ENCODE measurements at regions not wholly inside any gene's neighbourhood (a gene's known extent, or its start where the extent isn't known, plus 50 kb on each side); places are given as distances from the start of the nearest gene placed in this dataset.

- H3K27ac ChIP-seq (ENCODE audit: low read depth, low read length), result no peak overlapping the region
- H3K4ac ChIP-seq (replicated peaks; ENCODE audit: insufficient read length, low read depth, low read length), result no peak overlapping the region
- no peaks in the 10 kb centered on the region for H3K23me2 ChIP-seq (ENCODE audit: low read depth, low read length)
- H3K18ac ChIP-seq (ENCODE audit: extremely low read depth, low read length), result no peak overlapping the region
- CTCF ChIA-PET (ENCODE audit: partially characterized antibody), result no interaction called here
- no peak overlapping the region for H2BK20ac ChIP-seq (ENCODE audit: low read length)
- H3K27me3 ChIP-seq (replicated peaks in 1 of 4; ENCODE audit: control insufficient read depth in 3 of 4, extremely low read depth in 1 of 4, insufficient read depth in 3 of 4, low read length in 3 of 4), result no peaks in the 10 kb centered on the region
- H3K4me1 ChIP-seq (replicated peaks in 1 of 4; ENCODE audit: control insufficient read depth in 3 of 4, insufficient read depth in 4 of 4, low read length in 3 of 4), result no peaks in the 10 kb centered on the region
- H3K36me3 ChIP-seq (ENCODE audit: control insufficient read depth in 2 of 4, insufficient read depth in 4 of 4, low read length in 3 of 4), result no peaks in the 10 kb centered on the region
- H4K8ac ChIP-seq (ENCODE audit: extremely low read depth, insufficient read depth, low read length), result no peak overlapping the region
- no peak overlapping the region for H2AFZ ChIP-seq (ENCODE audit: low read length)
- H2AK5ac ChIP-seq (ENCODE audit: low read depth, low read length), result no peak overlapping the region
- H3K9ac ChIP-seq (replicated peaks in 1 of 4; ENCODE audit: extremely low read depth in 1 of 4, low read depth in 3 of 4, low read length in 3 of 4), result no peak overlapping the region
- H2BK5ac ChIP-seq (ENCODE audit: low read depth, low read length), result no peak overlapping the region
- no peak overlapping the region for H3K14ac ChIP-seq (ENCODE audit: insufficient read length)
- no peak overlapping the region for H2BK15ac ChIP-seq (ENCODE audit: low read length)
- POLR2A ChIA-PET (ENCODE audit: partially characterized antibody), result no interaction called here
- H4K5ac ChIP-seq (ENCODE audit: insufficient read length, low read depth, low read length), result no peak overlapping the region
- no peaks in the 10 kb centered on the region for H3K79me2 ChIP-seq (ENCODE audit: control insufficient read depth in 1 of 2, insufficient read depth in 2 of 2, low read length in 2 of 2)
- no peak overlapping the region for H3K4me2 ChIP-seq (ENCODE audit: insufficient read depth in 1 of 2, low read depth in 2 of 2, low read length in 2 of 2)
- FAIRE-seq (no peak), DNase-seq (ENCODE audit: low read depth in 1 of 2, low spot score in 2 of 2) (no peak)
- H3K23ac ChIP-seq (ENCODE audit: insufficient read length), result no peak overlapping the region
- no peak overlapping the region for H2BK120ac ChIP-seq (replicated peaks; ENCODE audit: low read depth, low read length)
- H3K9me3 ChIP-seq (ENCODE audit: insufficient read depth in 2 of 2, low read depth in 1 of 2, low read length in 1 of 2), result no peaks in the 10 kb centered on the region
- H3K79me1 ChIP-seq (ENCODE audit: low read depth, low read length), result no peaks in the 10 kb centered on the region
- H4K20me1 ChIP-seq (replicated peaks in 1 of 2; ENCODE audit: control insufficient read depth in 1 of 2, insufficient read depth in 2 of 2, low read length in 2 of 2), result no peaks in the 10 kb centered on the region
- WGBS, 2 experiments (ENCODE audit: extremely low coverage in 1 of 2, insufficient coverage in 1 of 2, insufficient read length in 1 of 2, insufficient replicate concordance in 2 of 2, low coverage in 1 of 2, low lambda C conversion rate in 2 of 2, missing lambda C conversion rate in 1 of 2), result 96% methylated on average over 2 of the region's 2 CpGs; no CpG with 5 or more reads in 1 of the 2 experiments
- no peak overlapping the region for H3K56ac ChIP-seq (replicated peaks; ENCODE audit: insufficient read length, low read depth, low read length)
- no peak overlapping the region for H3K4me3 ChIP-seq (ENCODE audit: extremely low read depth in 1 of 4, insufficient read depth in 2 of 4, low read depth in 3 of 4, low read length in 4 of 4)
- TF ChIP-seq RAD21 (IDR thresholded peaks at IDR 0.05 in 1 of 2, conservative IDR thresholded peaks at IDR 0.05 in 1 of 2; ENCODE audit: low read depth in 2 of 2, low read length in 2 of 2), result no peak
- no peak for TF ChIP-seq ASH2L (IDR thresholded peaks at IDR 0.05; ENCODE audit: low read length)
- TF ChIP-seq, protein P1, sequence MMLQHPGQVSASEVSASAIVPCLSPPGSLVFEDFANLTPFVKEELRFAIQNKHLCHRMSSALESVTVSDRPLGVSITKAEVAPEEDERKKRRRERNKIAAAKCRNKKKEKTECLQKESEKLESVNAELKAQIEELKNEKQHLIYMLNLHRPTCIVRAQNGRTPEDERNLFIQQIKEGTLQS (IDR thresholded peaks at IDR 0.05; ENCODE audit: insufficient read depth, low read depth, low read length), result no peak
- no peak for TF ChIP-seq KDM5A (IDR thresholded peaks at IDR 0.05; ENCODE audit: low read length)
- TF ChIP-seq GTF2F1 (IDR thresholded peaks at IDR 0.05; ENCODE audit: borderline replicate concordance, low read depth, low read length), result no peak
- TF ChIP-seq RBBP5 (IDR thresholded peaks at IDR 0.05; ENCODE audit: borderline replicate concordance, low read depth, low read length), result no peak
- TF ChIP-seq YY1 (IDR thresholded peaks at IDR 0.05; ENCODE audit: low read depth, low read length), result no peak
- TF ChIP-seq EP300 (IDR thresholded peaks at IDR 0.05; ENCODE audit: borderline replicate concordance in 1 of 2, low read depth in 2 of 2, low read length in 2 of 2), result no peak
- no peak for TF ChIP-seq SIX5 (IDR thresholded peaks at IDR 0.05; ENCODE audit: low read depth, low read length)
- no peak for TF ChIP-seq NANOG (IDR thresholded peaks at IDR 0.05; ENCODE audit: insufficient read depth, low read depth, low read length, poor library complexity, severe bottlenecking)
- no peak for TF ChIP-seq TCF12 (IDR thresholded peaks at IDR 0.05; ENCODE audit: low read depth, low read length)
- TF ChIP-seq JUN (IDR thresholded peaks at IDR 0.05; ENCODE audit: low read depth, low read length), result no peak
- TF ChIP-seq CEBPB (IDR thresholded peaks at IDR 0.05; ENCODE audit: low read depth, low read length), result no peak
- no peak overlapping the region for H4K91ac ChIP-seq (replicated peaks; ENCODE audit: insufficient read length, low read length)
- no peak overlapping the region for H2BK12ac ChIP-seq (ENCODE audit: low read depth, low read length)
These were observed 432.7 kb downstream of the TMX3 start for GRCh38 chr18:68282232-68282631.
